ENCODE measurements at regions not wholly inside any gene's neighbourhood (a gene's known extent, or its start where the extent isn't known, plus 50 kb on each side); places are given as distances from the start of the nearest gene placed in this dataset.
"Not testable (repeated sequence)": the region's sequence is repeated elsewhere in the genome, so short reads cannot be mapped to it uniquely, and the experiment has no call there.

- DNase-seq, result peak; percentile 76
Measured at GRCh38 chr17:33572615-33573014, 279.5 kb upstream of the ASIC2 start.

DNA sequence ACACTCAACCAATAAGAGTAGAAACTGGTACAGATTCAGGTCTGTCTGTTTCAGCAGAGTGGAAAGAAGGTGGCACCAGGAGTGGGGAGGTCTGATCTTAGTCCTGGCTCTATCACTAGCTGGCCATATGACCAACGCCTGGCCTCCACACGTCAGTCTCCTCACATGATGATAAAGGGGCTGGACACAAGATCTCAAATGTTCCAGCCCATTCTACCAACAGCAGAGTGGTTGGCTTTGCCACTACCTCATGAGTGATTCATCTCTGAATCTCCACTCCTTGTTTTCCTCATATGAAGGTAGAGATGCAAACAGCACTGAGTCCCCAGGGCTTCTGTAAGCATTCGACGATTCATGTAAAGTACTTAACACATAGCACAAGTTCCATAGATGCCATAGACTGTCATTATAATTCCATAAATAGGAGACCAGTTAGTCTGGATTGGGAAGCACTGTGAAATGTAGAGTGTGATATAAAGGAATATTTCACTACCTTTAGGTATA, 281.9 kb upstream of the ASIC2 start:
- DNase-seq, result no peak

GRCh38 chr17:33579740-33580139, 286.6 kb upstream of the ASIC2 start:
- not testable (repeated sequence) for DNase-seq

- DNase-seq, result no peak
Measured at GRCh38 chr17:33580215-33580614, 287.1 kb upstream of the ASIC2 start.

- DNase-seq, result no peak
Measured at GRCh38 chr17:33582661-33583060, 289.6 kb upstream of the ASIC2 start.

DNA sequence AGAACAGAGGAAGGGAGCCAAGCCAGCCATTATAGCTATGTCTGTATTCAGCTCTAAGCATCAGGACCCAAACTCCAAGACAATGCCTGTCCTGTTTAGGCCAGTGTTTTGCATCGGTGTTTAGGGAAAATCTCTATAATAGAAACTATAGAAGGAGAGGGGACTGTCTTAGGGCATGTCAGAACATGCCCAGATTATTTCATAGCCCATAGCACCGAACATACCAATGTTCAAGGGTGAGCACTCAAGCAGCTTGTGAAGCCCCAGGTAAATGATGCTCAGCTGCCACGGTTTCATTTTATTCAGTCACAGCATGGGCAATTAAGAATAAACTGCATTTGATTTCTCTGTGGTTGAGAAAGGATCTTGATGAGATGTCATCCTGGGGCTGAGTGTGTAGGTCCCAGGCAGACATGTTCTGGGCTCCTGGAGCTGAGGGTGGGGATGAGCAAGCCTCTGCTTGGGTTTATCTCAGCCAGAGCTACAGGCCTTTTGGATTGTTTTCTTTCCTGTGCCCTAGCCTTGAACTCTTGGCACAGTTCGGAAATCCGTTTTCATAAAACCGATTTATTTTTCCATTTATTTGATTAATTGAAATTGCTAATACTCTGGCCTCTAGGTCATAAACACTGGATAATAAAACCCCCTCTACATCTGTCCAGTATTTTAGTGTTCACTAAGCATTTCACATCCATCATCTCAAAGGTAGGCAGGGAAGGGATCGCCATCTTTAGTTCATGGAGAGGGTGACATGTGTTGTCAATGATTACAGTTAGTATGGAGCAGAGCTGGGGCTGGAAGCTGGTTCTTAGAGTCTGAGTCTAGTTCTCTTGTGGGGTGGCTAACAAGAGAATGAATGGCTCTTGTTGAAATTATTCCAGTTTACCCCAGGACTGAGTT, 290.7 kb upstream of the ASIC2 start:
- no peak for DNase-seq

- DNase-seq, result no peak
Measured at GRCh38 chr17:33593991-33594390, 300.9 kb upstream of the ASIC2 start.

- DNase-seq, result no peak
Measured at GRCh38 chr17:33595828-33596227, 302.7 kb upstream of the ASIC2 start.

GRCh38 chr17:33596899-33597298, 303.8 kb upstream of the ASIC2 start:
- no peak for DNase-seq

DNA sequence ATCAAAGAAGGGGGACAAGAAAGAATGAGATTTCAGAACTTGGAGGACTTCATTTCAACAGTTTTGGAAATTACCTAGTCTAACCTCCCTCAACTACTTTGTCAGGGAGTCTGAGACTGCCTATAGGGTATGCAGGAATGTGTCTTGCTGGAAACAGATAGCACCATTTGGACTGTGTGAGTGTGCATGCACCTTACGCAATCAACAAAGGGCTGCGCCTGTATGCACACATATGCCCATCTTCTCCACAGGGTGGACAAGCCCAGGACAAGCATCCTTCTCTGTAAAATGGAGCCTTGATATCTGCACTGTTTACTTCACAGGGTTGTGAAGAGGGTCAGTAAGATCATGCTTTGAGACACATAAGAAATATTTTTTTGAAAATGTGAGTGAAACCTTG, 305.7 kb upstream of the ASIC2 start:
- DNase-seq, result no peak

DNA sequence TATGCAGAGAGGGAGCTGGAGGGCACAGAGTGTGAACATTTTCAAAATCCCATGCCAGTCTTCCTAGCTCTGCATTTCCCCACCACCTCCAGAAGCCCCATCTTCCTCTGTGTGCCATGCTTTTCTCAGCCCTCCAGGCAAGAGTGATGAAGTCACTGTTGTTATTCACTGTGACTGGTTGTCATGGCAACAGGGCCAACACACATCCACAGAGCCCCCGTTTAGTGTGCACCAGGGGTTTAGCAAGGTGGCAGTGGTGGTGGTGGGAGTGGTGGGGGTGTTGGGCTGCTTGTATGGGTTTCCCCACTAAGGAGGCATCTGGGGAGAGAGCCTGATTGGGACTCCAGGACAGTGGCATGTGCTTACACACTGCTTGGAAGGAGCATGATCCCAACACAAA, 309.9 kb upstream of the ASIC2 start:
- DNase-seq, result peak; percentile 66

DNA sequence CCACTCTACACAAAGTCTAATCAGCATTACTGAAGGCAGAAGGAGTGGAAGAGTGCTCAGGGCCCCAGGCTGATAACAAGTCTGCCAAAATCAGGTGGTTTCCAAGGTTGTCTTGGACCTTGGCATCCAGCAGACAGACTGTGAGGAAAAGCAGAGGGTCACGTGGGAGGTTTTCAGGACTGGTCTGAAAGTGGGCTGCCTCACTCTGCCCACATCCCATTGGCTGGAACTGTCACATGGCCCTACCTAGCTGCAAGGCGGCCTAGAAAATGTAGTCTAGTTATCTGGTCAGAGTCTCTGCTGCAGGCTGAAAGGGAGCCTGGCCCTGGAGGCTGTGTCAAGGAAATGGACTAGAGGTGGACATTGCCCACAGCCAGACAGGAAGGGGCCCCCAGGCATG, 310.7 kb upstream of the ASIC2 start:
- no peak for DNase-seq

DNA sequence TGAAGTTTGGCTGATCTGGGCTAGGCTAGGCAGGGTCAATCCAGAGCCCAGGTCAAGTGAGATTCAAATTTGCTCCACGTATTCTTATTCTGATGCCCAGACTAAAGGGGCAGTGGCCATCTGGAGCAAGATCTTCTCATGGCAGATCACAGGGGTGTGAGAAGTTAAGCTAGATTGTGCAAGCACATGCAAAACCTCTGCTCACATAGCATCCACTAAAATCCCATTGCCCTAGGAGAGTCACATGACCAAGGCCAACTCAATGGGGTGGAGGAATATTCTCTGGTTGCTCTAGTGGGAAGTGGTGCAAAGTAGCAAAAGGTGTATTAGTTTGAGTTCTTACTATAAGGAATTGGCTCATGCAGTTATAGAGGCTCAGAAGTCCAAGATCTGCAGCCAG, 318.4 kb upstream of the ASIC2 start:
- no peak for DNase-seq

DNA sequence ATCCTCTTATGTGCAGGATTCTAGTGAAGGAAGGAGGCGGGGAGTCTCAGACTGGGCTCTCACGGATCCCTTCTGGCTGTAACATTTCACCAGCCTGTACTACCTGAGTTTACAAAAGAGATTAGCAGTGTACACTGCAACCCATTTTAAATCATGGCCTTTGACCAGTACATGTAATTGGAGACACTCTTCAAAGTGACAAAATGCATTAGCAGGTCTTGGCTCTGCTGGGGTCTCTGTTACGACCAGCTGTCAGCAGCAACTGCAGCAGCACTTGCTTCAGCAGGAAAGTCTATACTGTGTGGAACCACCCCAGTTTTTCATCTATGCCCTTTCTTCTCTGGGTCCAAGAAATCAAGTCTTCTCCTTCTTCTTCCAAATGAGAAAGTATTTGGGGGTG, 322.8 kb upstream of the ASIC2 start:
- no peak for DNase-seq

GRCh38 chr17:33623841-33624240, 330.7 kb upstream of the ASIC2 start:
- DNase-seq, result no peak

DNA sequence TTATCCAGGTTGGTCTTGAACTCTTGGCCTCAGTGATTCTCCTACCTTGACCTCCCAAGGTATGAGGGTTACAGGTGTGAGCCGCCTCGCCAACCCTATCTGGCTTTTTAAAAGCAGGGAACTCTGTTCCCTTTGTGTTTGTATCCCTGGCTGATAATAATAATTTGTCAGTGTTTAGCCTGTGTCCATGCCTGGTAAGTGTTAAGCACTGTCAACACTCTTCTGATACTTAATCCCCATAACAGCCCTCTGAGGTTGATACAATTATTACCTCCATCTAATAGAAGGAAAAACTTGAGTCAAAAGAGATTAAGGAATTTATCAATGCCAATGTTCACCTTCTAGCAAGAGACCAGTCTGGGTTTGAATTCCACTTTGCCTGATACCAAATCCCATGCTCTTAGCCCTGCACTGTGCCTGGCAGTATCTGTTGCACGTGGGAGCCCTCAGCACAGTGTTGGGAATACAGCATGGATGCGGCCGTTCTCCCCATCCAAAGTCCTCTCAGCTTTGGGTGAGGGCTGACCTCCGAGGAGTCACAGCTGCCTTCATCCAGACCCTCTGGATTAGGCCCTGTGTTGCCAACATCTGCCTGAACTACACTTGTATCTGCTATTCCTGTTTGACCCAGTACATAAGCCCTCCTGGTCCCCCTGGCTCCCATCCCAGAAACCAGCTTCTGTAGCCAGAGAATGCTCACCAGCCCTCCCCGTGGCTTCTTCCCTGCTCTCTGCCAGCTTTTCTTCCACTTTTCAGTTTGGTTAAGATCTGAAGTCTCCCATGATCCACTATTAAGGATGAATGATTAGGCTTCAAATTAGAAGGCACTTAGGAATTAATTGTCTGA, 335.6 kb upstream of the ASIC2 start:
- DNase-seq, result no peak

GRCh38 chr17:33633446-33633845, 340.4 kb upstream of the ASIC2 start:
- no peak for DNase-seq

DNA sequence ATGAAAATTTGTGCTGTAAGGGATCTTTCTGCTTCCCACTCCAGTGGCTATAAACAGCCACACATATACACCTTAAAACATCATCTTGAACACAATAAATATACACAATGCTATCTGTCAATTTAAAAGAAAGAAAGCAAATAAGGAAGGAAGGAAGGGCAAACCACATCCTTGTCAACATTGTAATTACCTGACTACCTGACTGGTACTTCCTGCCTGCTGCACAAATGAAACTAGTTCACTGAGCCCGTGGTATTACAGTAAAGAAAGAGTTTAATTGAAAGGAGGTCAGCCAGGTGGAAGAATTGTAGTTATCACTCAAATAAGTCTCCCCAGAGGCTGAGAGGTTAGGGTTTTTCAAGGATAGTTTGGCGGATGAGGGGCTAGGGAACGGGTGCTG, 344.4 kb upstream of the ASIC2 start:
- DNase-seq, result no peak

DNA sequence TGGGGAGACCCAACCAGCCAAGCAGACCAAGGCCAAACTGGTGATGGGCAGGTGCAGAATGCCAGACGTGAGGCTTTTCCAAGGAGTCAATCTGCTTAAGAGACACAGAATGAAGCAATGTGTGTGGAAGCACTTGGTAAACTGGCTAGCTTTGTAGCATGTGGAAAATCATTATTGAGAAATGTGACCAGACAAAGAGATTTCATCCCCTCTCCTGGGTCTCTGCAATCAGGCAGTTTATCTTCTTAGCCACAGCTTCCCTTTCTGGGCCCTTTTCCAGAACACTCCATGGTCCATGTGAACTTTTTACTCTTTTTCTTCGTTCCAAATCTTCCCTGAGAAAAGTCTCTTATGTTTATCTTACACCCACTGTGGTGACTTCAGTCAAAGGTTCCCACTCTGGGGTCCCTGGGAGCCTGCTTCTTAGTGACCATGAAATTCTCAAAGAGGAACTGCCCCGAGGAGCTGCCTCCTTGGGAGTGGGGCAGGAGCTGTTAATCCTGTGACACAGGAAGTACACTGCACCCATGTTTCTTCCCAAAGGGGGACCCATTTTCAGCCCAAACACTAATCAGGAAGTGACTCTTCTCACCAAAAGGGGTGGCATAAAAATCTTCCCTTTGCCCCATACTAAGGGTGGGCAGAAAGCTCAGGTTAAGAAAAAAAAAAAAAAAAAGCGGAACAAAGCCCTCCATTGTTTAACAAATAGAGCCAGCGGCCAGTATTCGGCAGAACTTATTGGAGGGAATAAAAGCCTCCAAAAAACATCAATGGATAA, 346.2 kb upstream of the ASIC2 start:
- DNase-seq, result no peak

DNA sequence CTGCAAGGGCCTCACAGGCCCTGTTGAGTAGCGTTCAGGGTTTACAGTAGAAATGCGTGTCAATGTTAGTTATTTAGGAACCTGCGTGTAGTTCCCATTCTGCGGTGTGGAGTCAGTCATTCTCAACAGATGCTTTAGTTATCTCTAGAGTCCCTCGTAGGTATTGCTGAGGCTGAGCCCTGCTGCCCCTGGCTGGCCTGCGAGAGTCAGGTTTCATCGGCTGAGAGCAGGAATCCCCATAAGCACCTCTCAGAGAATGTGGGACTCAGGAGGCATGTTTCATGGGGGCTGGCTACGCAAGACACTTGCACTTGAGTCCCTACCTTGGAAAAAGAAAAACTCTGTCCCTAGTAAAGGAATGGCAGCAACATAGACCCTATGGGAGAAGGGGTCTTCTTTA, 347.5 kb upstream of the ASIC2 start:
- DNase-seq, result peak; percentile 56

GRCh38 chr17:33642002-33642401, 348.9 kb upstream of the ASIC2 start:
- peak; percentile 56 for DNase-seq

DNA sequence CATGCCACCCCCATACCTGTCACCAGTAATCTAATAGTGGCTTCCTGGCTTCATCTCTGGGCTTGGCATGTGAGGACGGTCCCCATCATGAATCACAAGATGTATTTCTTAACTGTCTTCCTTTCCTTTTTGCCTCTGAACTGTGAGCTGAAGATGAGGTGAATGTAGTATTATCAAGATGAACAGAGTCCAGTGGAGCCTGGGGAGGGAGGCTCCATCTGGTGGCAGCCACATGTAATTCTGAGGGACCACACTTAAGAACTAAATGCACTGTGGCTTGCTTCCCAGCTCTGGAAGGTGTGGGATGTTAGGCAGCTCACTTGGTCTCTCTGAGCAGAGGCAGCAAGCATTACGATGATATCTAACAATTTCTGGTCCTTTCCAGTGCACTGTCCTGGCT, 354.9 kb upstream of the ASIC2 start:
- peak; percentile 75 for DNase-seq

DNA sequence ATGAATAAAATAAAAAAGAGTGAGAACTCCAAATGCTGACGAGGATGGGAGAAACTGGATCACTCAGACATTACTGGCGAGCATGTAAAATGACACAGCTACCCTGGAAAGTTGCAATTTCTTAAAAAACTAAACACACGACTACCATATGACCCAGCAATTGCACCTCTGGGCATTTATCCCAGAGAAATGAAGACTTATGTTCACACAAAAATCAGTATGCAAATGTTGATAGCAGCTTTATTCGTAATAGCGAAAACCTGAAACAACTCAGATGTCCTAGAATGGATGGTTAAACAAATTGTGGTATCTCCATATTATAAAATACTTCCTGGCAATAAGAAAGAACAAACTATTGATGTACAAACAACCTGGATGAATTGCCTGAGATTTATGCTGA, 357.2 kb upstream of the ASIC2 start:
- DNase-seq, result no peak
